ENCODE measurements at regions not wholly inside any gene's neighbourhood (a gene's known extent, or its start where the extent isn't known, plus 50 kb on each side); places are given as distances from the start of the nearest gene placed in this dataset.

DNA sequence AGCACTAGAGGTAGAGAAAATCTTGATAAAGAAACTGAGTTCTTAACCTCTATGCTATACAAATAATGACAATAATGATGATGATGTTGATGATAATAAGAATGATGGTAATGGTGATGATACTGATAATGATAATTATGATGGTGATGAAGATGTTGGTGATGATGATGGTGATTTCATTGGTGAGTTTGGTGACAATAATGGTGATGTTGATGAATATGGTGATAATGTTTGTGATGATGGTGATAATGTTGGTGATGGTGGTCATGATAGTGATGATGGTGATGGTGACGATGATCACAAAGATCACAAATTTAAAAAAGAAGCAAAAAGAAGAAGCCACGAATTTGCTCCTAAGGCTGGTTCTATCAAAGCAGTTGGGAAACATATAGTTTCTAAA is 519.0 kb upstream of the C16orf82 start:
- no TSS peak for BruUV-seq (replicated peaks)
- Histone ChIP-seq H3K4me2 (ENCODE audit: control insufficient read depth, insufficient read depth) (no peak overlapping the region), H3K79me2 (ENCODE audit: control insufficient read depth, insufficient read depth, low read length) (no peaks in the 10 kb centered on the region), H2AFZ (ENCODE audit: control insufficient read depth, low read depth, low read length) (no peak overlapping the region), H3K9me3 (replicated peaks; ENCODE audit: control insufficient read depth, insufficient read depth, low read length) (no peaks in the 10 kb centered on the region), H3K27me3 (replicated peaks in 1 of 2; ENCODE audit: control insufficient read depth in 2 of 2, insufficient read depth in 2 of 2, low read length in 1 of 2) (no peaks in the 10 kb centered on the region), H3K27ac (ENCODE audit: control insufficient read depth, insufficient read depth) (no peak overlapping the region), H4K20me1 (ENCODE audit: control insufficient read depth, insufficient read depth) (no peaks in the 10 kb centered on the region), H3K4me3 (no peak overlapping the region), H3K9ac (ENCODE audit: control insufficient read depth, insufficient read depth, low read length) (no peak overlapping the region), H3K4me1 (ENCODE audit: control insufficient read depth, insufficient read depth, low read length) (no peaks in the 10 kb centered on the region), H3K36me3 (ENCODE audit: control insufficient read depth in 2 of 2, insufficient read depth in 2 of 2, low read length in 1 of 2) (no peaks in the 10 kb centered on the region)
- 25% methylated on average over 2 of the region's 2 CpGs for WGBS (ENCODE audit: insufficient coverage, insufficient replicate concordance, low lambda C conversion rate, missing lambda C conversion rate)
- SMC1A ChIA-PET (ENCODE audit: uncharacterized antibody, unreplicated experiment) = no interaction called here
- FAIRE-seq = no peak
- DNase-seq (ENCODE audit: low read depth, low spot score) = no peak
- RAD21 ChIA-PET (ENCODE audit: unreplicated experiment) = no interaction called here
- no peak for TF ChIP-seq ZNF217 (IDR thresholded peaks at IDR 0.05)
- no peak for TF ChIP-seq RELA (IDR thresholded peaks at IDR 0.05; ENCODE audit: borderline replicate concordance, partially characterized antibody)
- intact Hi-C loops (cut with micrococcal nuclease; ENCODE audit: unreplicated experiment) = no loop called here
- CTCF ChIA-PET = no interaction called here
- ATAC-seq = no peak
- in situ Hi-C loops (cut with MboI) = no loop called here
- POLR2A ChIA-PET = no interaction called here

DNA sequence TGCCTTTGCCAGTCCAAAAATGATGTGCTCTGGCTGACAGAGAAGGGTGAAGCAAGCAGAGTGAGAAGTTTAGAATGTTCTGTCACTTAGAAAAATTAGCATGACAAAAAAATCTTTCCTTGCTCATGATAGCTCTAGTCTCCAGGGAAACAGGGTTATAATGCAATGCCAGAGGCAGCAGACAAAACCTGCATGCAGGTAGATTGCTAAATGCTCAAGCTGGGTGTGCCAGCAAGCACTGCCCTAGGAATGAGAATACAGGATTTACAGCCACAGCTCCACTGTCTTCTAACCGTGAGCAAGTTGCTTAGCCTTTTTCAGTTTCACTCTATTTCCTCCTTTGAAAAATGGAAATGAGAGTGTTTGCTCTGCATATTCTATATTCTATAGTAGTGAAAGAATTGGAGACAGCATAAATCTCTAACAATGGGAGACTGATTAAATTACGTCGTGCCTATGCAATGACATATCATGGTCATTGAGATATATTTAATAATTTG is 516.6 kb upstream of the C16orf82 start:
- ChIA-PET RAD21 (ENCODE audit: unreplicated experiment) (no interaction called here), SMC1A (ENCODE audit: uncharacterized antibody, unreplicated experiment) (no interaction called here), POLR2A (interaction anchor here (0.6 kb wide), 1 partner anchor 353 kb away, joined by 3 read pairs; no protein-coding TSS in a partner anchor), CTCF (interaction anchor here (0.9 kb wide), 1 partner anchor 9 kb away, joined by 3 read pairs; no protein-coding TSS in a partner anchor)
- H2AFZ ChIP-seq (ENCODE audit: control insufficient read depth, low read depth, low read length) = no peak overlapping the region
- no peak overlapping the region for H3K27ac ChIP-seq (ENCODE audit: control insufficient read depth, insufficient read depth)
- H3K4me1 ChIP-seq (ENCODE audit: control insufficient read depth, insufficient read depth, low read length) = no peaks in the 10 kb centered on the region
- no peaks in the 10 kb centered on the region for H3K27me3 ChIP-seq (replicated peaks in 1 of 2; ENCODE audit: control insufficient read depth in 2 of 2, insufficient read depth in 2 of 2, low read length in 1 of 2)
- no peak overlapping the region for H3K9ac ChIP-seq (ENCODE audit: control insufficient read depth, insufficient read depth, low read length)
- WGBS (ENCODE audit: insufficient coverage, insufficient replicate concordance, low lambda C conversion rate, missing lambda C conversion rate) = 34% methylated on average over 3 of the region's 3 CpGs
- H3K36me3 ChIP-seq (ENCODE audit: control insufficient read depth in 2 of 2, insufficient read depth in 2 of 2, low read length in 1 of 2) = no peaks in the 10 kb centered on the region
- no peak for DNase-seq (ENCODE audit: low read depth, low spot score)
- no peaks in the 10 kb centered on the region for H3K79me2 ChIP-seq (ENCODE audit: control insufficient read depth, insufficient read depth, low read length)
- no peak for FAIRE-seq
- no peak overlapping the region for H3K4me3 ChIP-seq
- no TSS peak for BruUV-seq (replicated peaks)
- H3K9me3 ChIP-seq (replicated peaks; ENCODE audit: control insufficient read depth, insufficient read depth, low read length) = no peaks in the 10 kb centered on the region
- in situ Hi-C loops (cut with MboI) = no loop called here
- H3K4me2 ChIP-seq (ENCODE audit: control insufficient read depth, insufficient read depth) = no peak overlapping the region
- H4K20me1 ChIP-seq (ENCODE audit: control insufficient read depth, insufficient read depth) = no peaks in the 10 kb centered on the region
- intact Hi-C loops (cut with micrococcal nuclease; ENCODE audit: unreplicated experiment) = no loop called here
- no peak for ATAC-seq
- TF ChIP-seq JUNB (IDR thresholded peaks at IDR 0.05) = no peak
- no peak for TF ChIP-seq CEBPB (IDR thresholded peaks at IDR 0.05; ENCODE audit: borderline replicate concordance in 1 of 2, low read depth in 2 of 2, low read length in 2 of 2)
- TF ChIP-seq ZBED1 (IDR thresholded peaks at IDR 0.05; ENCODE audit: borderline replicate concordance) = no peak
- no peak for TF ChIP-seq BHLHE40 (IDR thresholded peaks at IDR 0.05; ENCODE audit: borderline replicate concordance in 1 of 2, low read depth in 2 of 2, low read length in 1 of 2)
- TF ChIP-seq REST (IDR thresholded peaks at IDR 0.05; ENCODE audit: low read depth, low read length) = no peak
- TF ChIP-seq CHD4 (IDR thresholded peaks at IDR 0.05) = no peak
- TF ChIP-seq POU2F2 (IDR thresholded peaks at IDR 0.05; ENCODE audit: borderline replicate concordance, low read depth, low read length) = no peak
- no peak for TF ChIP-seq NKRF (conservative IDR thresholded peaks at IDR 0.05)
- TF ChIP-seq IKZF1 (conservative IDR thresholded peaks at IDR 0.05) = no peak
- TF ChIP-seq MXI1 (IDR thresholded peaks at IDR 0.05; ENCODE audit: low read depth, low read length) = no peak
- TF ChIP-seq ZNF384 (IDR thresholded peaks at IDR 0.05; ENCODE audit: borderline replicate concordance, low read depth, low read length) = no peak
- no peak for TF ChIP-seq ZZZ3 (IDR thresholded peaks at IDR 0.05; ENCODE audit: control insufficient read depth, insufficient read length, low read depth)

All from GM12878 (cell line).